ENCODE measurements at regions not wholly inside any gene's neighbourhood (a gene's known extent, or its start where the extent isn't known, plus 50 kb on each side); places are given as distances from the start of the nearest gene placed in this dataset.

DNA sequence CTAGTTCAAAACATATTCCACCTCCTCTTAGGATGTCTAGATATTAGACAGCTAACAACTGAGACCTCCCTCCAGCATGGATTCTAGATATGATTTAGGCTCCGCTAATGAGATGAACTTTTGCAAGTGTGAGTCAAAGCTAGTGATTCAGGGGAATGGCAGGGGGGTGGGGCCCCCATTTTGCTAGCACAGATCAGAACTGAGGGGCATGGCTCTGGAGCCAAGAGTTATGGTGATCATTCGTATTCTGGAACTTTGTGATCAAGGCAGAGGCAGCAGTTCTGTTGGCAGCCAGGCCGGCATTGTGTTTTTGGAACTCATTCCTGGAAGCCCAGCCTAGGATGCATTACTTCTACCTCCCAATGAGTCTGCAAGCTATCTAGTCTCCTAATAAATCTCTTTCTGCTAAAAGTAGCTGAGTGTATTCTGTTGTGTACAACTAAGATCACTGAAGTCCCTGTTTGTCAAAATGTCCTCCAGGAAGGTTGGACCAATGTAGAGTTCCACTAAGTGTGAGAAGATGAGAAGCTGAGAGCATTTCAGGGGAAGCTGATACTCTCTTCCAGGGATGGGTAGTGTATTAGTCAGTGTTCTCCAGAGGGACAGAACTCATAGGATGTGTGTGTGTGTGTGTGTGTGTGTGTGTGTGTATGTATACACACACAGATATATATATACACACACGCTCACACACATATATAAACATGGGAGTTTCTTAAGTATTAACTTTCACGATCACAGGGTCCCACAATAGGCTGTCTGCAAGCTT is 312.7 kb downstream of the TLE3 start:
- no peak for DNase-seq (ENCODE audit: low read depth in 2 of 2, low spot score in 1 of 2)

DNA sequence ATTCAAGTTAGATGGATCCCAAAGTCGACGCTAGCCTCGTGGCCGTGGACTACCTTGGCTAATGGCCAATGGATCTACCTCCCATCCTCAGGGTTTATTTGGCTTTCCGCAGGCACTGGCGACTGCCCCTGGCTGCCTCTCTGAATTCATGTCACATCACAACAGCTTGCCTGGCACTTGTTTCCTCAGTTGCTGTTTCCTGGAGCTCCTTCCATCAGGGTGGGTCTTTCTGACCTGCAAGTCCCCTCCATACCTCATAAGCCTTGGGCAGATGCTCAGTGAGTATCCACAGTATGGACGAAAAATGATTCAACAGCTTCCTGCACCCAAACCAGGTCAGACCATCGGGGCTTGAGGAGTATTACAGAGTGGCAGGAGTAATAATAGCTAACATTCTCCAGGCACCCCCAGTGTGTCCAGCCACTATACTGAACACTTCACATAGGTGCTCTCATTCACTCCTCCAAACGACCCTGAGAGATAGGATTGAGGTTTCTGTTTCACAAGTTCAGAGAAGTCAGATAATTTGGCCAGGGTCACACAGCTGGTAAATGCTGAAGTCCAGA is 311.5 kb downstream of the TLE3 start:
- no peak for DNase-seq (ENCODE audit: low read depth in 2 of 2, low spot score in 1 of 2)

GRCh38 chr15:69787791-69788190 is 309.9 kb downstream of the TLE3 start:
- no peak for DNase-seq (ENCODE audit: low read depth in 2 of 2, low spot score in 1 of 2)

- DNase-seq (ENCODE audit: low read depth in 2 of 2, low spot score in 1 of 2) = no peak
These were observed 307.9 kb downstream of the TLE3 start for GRCh38 chr15:69789648-69790393.

- no peak for DNase-seq (ENCODE audit: low read depth in 2 of 2, low spot score in 1 of 2)
These were observed 307.1 kb downstream of the TLE3 start for GRCh38 chr15:69790632-69791031.

DNA sequence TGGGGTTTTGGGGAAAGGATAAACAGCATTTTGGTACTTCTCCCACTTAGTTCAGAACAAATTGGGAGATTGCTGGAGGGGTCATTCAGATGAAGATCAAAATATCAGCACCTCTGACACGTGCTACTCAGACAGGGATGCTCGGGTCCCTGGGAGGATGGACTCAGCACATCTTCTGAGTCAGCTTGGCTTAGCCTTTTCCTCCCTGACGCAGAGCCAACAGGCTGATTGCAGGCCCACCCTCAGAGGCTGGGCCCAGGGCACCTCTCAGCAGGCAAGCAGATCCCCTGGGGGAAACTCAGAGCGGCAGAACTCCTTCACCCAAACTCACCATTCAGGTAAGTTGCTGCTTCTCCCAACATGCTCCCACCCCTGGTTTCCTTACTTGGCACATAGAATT is 304.9 kb downstream of the TLE3 start:
- DNase-seq (ENCODE audit: low read depth in 2 of 2, low spot score in 1 of 2) = no peak

GRCh38 chr15:69793431-69793780 is 304.3 kb downstream of the TLE3 start:
- DNase-seq (ENCODE audit: low read depth in 2 of 2, low spot score in 1 of 2) = no peak

- DNase-seq (ENCODE audit: low read depth in 2 of 2, low spot score in 1 of 2) = no peak
These were observed 303.8 kb downstream of the TLE3 start for GRCh38 chr15:69793781-69794451.

- DNase-seq (ENCODE audit: low read depth in 2 of 2, low spot score in 1 of 2) = no peak
These were observed 302.9 kb downstream of the TLE3 start for GRCh38 chr15:69794645-69795469.

DNA sequence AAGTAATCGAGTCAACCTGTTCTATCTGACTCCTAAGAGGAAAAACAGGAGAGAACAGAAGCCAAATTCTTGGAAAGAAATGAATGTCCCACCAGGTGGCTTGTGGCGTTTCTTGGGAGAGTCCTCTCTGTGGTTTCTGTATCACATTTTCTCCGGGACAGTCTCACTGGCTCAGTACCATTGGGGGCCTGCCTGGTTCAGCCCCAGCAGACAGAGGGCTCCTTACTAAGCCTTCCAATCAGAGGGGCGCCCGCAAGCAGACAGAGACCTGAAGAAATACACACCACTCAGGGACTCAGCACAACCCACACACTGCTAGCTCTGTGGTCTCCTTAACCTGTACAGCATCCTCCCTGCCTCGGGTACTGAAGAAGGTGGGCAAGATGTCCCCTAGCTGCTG is 302.1 kb downstream of the TLE3 start:
- DNase-seq (ENCODE audit: low read depth in 2 of 2, low spot score in 1 of 2) = no peak

GRCh38 chr15:69797051-69797595 is 300.6 kb downstream of the TLE3 start:
- no peak for DNase-seq (ENCODE audit: low read depth in 2 of 2, low spot score in 1 of 2)

DNA sequence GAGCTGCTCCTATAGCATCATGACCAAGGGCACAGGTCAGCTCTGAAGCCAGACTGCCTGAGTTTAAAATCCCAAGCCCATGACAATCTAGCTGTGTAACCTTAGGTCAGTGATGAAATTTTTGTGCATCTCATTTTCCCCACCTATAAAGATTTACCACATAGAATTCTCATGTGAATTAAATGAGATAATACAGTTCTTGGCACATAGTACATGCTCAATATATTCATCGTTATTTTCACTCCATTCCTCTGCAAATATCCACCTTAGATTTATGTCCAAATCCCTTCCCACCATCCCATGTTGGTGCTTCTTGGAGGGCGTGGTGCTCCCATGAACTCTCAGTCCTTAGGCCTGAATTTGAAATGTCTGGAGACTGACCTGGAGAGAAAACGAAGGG is 300.1 kb downstream of the TLE3 start:
- no peak for DNase-seq (ENCODE audit: low read depth in 2 of 2, low spot score in 1 of 2)

- no peak for DNase-seq (ENCODE audit: low read depth in 2 of 2, low spot score in 1 of 2)
These were observed 299.1 kb downstream of the TLE3 start for GRCh38 chr15:69798481-69799250.

GRCh38 chr15:69801144-69801543 is 296.6 kb downstream of the TLE3 start:
- no peak for DNase-seq (ENCODE audit: low read depth in 2 of 2, low spot score in 1 of 2)

- no peak for DNase-seq (ENCODE audit: low read depth in 2 of 2, low spot score in 1 of 2)
These were observed 295.3 kb downstream of the TLE3 start for GRCh38 chr15:69802432-69802831.

DNA sequence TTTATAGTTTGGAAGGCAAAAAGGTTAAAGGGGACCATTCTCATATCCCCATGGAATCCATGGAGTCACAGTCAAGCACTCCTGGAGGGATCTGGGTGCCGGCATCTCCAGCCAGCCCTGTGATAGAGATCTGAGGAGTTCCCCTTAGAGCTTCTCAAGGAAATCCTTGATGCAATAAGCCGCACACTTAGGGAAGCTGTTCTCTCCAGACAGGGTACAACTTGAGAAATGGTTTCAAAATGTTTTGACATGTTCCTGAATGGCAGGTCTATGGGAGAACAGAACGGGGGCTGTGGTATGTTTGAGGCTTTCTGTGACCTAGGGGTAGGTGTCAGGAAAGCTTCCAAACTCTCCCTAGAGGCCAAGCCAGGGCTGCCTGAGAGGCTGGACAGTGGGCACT is 292.9 kb downstream of the TLE3 start:
- no peak for DNase-seq (ENCODE audit: low read depth in 2 of 2, low spot score in 1 of 2)

- DNase-seq (ENCODE audit: low read depth in 2 of 2, low spot score in 1 of 2) = no peak
These were observed 292.3 kb downstream of the TLE3 start for GRCh38 chr15:69805248-69805953.

- no peak for DNase-seq (ENCODE audit: low read depth in 2 of 2, low spot score in 1 of 2)
These were observed 291.3 kb downstream of the TLE3 start for GRCh38 chr15:69806287-69806915.

- DNase-seq (ENCODE audit: low read depth in 2 of 2, low spot score in 1 of 2) = no peak
These were observed 290.0 kb downstream of the TLE3 start for GRCh38 chr15:69807721-69808120.

All from stimulated activated CD8-positive, alpha-beta memory T cell treated with anti-CD3 and anti-CD28 coated beads, Interleukin-4, amount 100 ng/mL, for 4 hours (primary cell).